Ovary (tissue), 7 donors: ENCODE measurements at regions not wholly inside any gene's neighbourhood (a gene's known extent, or its start where the extent isn't known, plus 50 kb on each side); places are given as distances from the start of the nearest gene placed in this dataset.
A peak's percentile ranks its signal among the peaks of the same experiment; 100 is the strongest.

Experiments
- DNase-seq, 5 donors: peaks; one replicate each; pipeline ENCODE4 v3.0.0-alpha.2; 2019 to 2020
- H3K27ac ChIP-seq, 2 donors: fragments of 200-600 bp; one replicate each; pipeline versions ENCODE4 v1.5.1 to v1.8.0; 2019 to 2022
- H3K27me3 ChIP-seq: fragments of 200-600 bp; one replicate; pipeline ENCODE4 v1.8.0; 2022
- H3K36me3 ChIP-seq: fragments of 200-600 bp; sonication (generic); one replicate; pipeline ENCODE4 v1.5.1; 2019
- H3K4me1 ChIP-seq: one replicate; pipeline ENCODE4 v1.8.1; 2013; ENCODE audit warnings: mild to moderate bottlenecking, moderate library complexity; ENCODE audit not compliant: insufficient read depth
- H3K4me3 ChIP-seq: fragments of 200-600 bp; sonication (generic); one replicate; pipeline ENCODE4 v1.5.1; 2017
- H3K9me3 ChIP-seq, 2 donors: fragments of 200-600 bp in 1 of 2; sonication (generic) in 1 of 2; one replicate each; pipeline versions ENCODE4 v1.5.1 to v1.8.1; 2013 to 2019; ENCODE audit warnings: mild to moderate bottlenecking in 1 of 2, moderate library complexity in 1 of 2
- EP300 ChIP-seq: sonication (generic); formaldehyde crosslinking; IDR thresholded peaks from one replicate; pipeline ENCODE4 v1.6.1; 2017; ENCODE audit warnings: antibody characterized with exemption
- POLR2A ChIP-seq: fragments of 450-650 bp; IDR thresholded peaks from one replicate; pipeline ENCODE4 v1.6.1; 2017; ENCODE audit warnings: antibody characterized with exemption, mild to moderate bottlenecking, moderate library complexity
- WGBS, 3 donors: extraction: QIAGEN DNeasy Blood & Tissue Kit in 1 of 3; methylation state at CpG; one replicate each; pipeline versions ENCODE4 v1.1.5 to v1.1.7; 2013 to 2017; 5-methylcytosine and 5-hydroxymethylcytosine counted together
- intact Hi-C, 4 donors: fragments of 100-400 bp; cut with DNase I; formaldehyde crosslinking; loops; one replicate each; pipeline versions ENCODE4 v1.11.0 to v1.15.1; 2022 to 2023
- TF ChIP-seq, protein P1 (sequence below), 3 donors: fragments of 450-650 bp in 2 of 3; fragments of 200-600 bp in 1 of 3; IDR thresholded peaks; one replicate each; pipeline versions ENCODE4 v1.5.1 to v1.8.0; 2016 to 2022; ENCODE audit warnings: antibody characterized with exemption in 3 of 3, mild to moderate bottlenecking in 1 of 3
- donor health status: DM: no; HTN: no; CAD: no; lungs with moderate emphysema.
- donor health status: DM: no; HTN: no; CAD: no.
- donor health status: Bipolar disorder and iron deficiency.
- donor health status: DM: no; HTN: no; CAD: no.
- donor health status: DM: yes; HTN: yes; CAD: no.

DNA sequence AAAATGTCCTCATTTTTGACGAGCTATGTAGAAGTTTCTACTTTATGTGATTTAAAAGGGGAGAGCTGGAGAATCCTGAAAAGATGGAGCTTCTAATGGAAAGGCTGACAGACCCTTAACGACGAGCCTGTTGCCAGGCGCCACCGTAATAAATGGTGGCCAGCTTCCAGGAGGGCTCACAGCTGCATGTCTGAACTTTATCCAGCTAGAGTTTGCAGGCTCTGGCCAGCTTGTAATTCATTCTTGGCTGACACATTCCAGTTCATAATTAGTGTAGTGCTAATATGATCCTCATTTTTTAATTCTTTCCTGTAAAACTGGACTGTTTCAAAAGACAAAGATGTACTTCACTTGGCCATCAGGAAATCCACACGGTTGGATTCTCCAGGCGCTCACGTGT is 246.7 kb downstream of the GAS1 start:
- TF ChIP-seq EP300: no peak
- TF ChIP-seq, protein P1, sequence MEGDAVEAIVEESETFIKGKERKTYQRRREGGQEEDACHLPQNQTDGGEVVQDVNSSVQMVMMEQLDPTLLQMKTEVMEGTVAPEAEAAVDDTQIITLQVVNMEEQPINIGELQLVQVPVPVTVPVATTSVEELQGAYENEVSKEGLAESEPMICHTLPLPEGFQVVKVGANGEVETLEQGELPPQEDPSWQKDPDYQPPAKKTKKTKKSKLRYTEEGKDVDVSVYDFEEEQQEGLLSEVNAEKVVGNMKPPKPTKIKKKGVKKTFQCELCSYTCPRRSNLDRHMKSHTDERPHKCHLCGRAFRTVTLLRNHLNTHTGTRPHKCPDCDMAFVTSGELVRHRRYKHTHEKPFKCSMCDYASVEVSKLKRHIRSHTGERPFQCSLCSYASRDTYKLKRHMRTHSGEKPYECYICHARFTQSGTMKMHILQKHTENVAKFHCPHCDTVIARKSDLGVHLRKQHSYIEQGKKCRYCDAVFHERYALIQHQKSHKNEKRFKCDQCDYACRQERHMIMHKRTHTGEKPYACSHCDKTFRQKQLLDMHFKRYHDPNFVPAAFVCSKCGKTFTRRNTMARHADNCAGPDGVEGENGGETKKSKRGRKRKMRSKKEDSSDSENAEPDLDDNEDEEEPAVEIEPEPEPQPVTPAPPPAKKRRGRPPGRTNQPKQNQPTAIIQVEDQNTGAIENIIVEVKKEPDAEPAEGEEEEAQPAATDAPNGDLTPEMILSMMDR (IDR thresholded peaks at IDR 0.05): no peak
- TF ChIP-seq POLR2A: no peak
- peaks cover 6% of the 10 kb centered on the region for H3K4me1 ChIP-seq
- H3K36me3 ChIP-seq: no peaks in the 10 kb centered on the region
- no peak overlapping the region for H3K27ac ChIP-seq
- H3K9me3 ChIP-seq: no peaks in the 10 kb centered on the region
- DNase-seq: peak; percentile 39 to 69 (median 65)
- no peak overlapping the region for H3K4me3 ChIP-seq
- intact Hi-C loops: no loop called here
- H3K27me3 ChIP-seq: no peaks in the 10 kb centered on the region
- 15 to 18% (median 15%) methylated on average over 8 of the region's 8 CpGs for WGBS, 3 donors

DNA sequence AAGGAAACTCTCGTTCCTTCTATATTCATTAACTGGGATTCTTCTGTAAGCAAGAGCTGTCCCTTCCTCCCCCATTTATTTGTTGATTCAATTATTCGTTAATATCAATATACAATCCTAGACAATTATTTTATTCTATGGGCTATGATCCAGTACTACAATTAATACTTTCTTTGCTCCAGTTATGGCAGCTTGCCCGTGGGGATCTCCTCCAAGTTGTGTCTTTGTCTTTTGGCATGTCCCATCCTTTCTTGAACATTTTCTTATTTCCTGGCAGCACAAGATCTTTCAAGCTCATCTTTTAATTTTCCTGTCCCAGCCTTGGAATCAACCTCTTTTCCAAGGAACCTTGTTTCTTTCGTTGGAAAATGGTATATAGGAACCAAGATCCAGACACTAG is 249.3 kb downstream of the GAS1 start:
- H3K27ac ChIP-seq: no peak overlapping the region
- H3K27me3 ChIP-seq: peaks cover 2% of the 10 kb centered on the region
- H3K4me3 ChIP-seq: no peak overlapping the region
- 42 to 49% (median 46%) methylated on average over 4 of the region's 4 CpGs for WGBS, 3 donors
- H3K36me3 ChIP-seq: no peaks in the 10 kb centered on the region
- intact Hi-C loops: no loop called here
- TF ChIP-seq POLR2A (no peak), EP300 (no peak)
- TF ChIP-seq, protein P1 (IDR thresholded peaks at IDR 0.05): no peak
- H3K9me3 ChIP-seq: no peaks in the 10 kb centered on the region
- peaks cover 6% of the 10 kb centered on the region for H3K4me1 ChIP-seq
- peak in 1 of 5 donors; percentile 36 for DNase-seq

DNA sequence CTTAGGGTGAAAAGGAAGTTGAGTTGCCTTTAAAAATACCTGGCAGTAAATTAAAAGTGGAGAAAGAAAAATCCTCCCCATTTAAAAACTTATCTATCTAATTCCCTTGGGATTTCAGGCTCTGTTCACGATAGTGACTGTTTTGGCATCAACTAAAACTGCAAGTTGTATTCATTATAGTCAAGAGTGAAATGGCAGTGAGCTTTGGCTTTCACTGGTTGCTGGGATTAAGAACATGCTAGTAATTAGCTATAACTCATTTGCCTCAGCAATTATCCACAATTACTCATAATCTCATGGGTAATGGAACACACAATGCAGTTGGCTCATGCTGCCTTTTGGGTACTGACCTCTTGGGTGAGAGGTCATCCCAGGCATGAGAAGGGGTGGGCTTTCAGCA is 250.1 kb downstream of the GAS1 start:
- no peaks in the 10 kb centered on the region for H3K36me3 ChIP-seq
- H3K4me1 ChIP-seq: peaks cover 6% of the 10 kb centered on the region
- H3K27ac ChIP-seq: no peak overlapping the region
- TF ChIP-seq EP300 (no peak), POLR2A (no peak)
- TF ChIP-seq, protein P1 (IDR thresholded peaks at IDR 0.05): no peak
- DNase-seq: no peak
- WGBS, 3 donors: 6 to 10% (median 9%) methylated on average over 1 of the region's 1 CpG
- H3K4me3 ChIP-seq: no peak overlapping the region
- intact Hi-C loops: no loop called here
- H3K27me3 ChIP-seq: peaks cover 2% of the 10 kb centered on the region
- H3K9me3 ChIP-seq: no peaks in the 10 kb centered on the region

DNA sequence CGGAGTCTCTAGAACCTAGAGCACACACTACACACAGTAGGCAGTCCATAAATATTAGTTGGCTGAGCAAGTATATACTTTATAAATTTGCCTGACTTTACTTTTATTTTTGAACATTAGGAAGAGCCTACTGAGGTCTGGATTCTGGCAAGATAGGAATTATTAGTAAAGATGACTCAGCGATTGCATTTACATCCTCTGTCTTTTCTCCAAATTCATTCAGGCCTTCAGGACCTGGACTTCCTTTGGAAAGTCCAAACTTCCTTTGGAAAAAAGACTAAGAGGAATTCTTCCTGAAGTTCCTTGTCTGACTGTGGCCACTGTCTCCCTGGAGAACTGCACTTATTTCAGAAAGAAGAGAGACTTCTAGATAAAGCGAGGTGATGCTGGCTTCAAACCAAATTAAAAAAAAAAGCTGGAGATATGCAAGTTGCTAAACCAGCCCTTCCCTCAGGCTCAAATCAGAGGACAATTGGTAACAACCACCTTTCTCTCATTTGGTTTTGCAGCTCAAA is 251.3 kb downstream of the GAS1 start:
- H3K4me1 ChIP-seq: peaks cover 2% of the 10 kb centered on the region
- intact Hi-C loops: no loop called here
- H3K9me3 ChIP-seq: no peaks in the 10 kb centered on the region
- H3K36me3 ChIP-seq: no peaks in the 10 kb centered on the region
- no peak overlapping the region for H3K4me3 ChIP-seq
- TF ChIP-seq, protein P1 (IDR thresholded peaks at IDR 0.05): no peak
- WGBS, 3 donors: 75 to 91% (median 86%) methylated on average over 3 of the region's 3 CpGs
- H3K27me3 ChIP-seq: peaks cover 2% of the 10 kb centered on the region
- no peak overlapping the region for H3K27ac ChIP-seq
- DNase-seq: no peak

DNA sequence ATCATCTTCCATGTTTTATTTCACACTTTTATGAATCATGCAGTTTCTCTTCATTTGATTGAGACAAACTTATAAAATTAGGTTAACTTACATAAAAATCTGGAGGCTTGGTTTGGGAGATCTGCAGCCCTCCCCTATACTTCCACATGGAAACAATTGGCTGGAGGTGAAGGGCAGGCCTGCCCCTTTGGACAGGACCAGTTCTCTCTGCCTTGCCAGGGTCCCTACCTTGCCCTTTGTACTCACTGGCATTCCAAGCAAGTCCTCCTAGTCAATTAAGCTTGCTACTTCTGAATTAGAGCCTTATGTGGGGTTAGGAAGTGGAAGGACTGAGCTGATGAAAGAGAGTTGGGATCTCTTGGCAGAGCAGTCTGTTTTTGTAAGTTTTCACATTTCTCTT is 257.3 kb downstream of the GAS1 start:
- Histone ChIP-seq H3K36me3 (no peaks in the 10 kb centered on the region), H3K4me1 (no peaks in the 10 kb centered on the region), H3K4me3 (no peak overlapping the region), H3K27ac (no peak overlapping the region), H3K9me3 (no peaks in the 10 kb centered on the region), H3K27me3 (peaks cover 2% of the 10 kb centered on the region)
- intact Hi-C loops: no loop called here
- no peak for DNase-seq
- no peak for TF ChIP-seq POLR2A
- TF ChIP-seq, protein P1 (IDR thresholded peaks at IDR 0.05): no peak
- no peak for TF ChIP-seq EP300
